ENCODE measurements at regions not wholly inside any gene's neighbourhood (a gene's known extent, or its start where the extent isn't known, plus 50 kb on each side); places are given as distances from the start of the nearest gene placed in this dataset.
A peak's percentile ranks its signal among the peaks of the same experiment; 100 is the strongest.

DNA sequence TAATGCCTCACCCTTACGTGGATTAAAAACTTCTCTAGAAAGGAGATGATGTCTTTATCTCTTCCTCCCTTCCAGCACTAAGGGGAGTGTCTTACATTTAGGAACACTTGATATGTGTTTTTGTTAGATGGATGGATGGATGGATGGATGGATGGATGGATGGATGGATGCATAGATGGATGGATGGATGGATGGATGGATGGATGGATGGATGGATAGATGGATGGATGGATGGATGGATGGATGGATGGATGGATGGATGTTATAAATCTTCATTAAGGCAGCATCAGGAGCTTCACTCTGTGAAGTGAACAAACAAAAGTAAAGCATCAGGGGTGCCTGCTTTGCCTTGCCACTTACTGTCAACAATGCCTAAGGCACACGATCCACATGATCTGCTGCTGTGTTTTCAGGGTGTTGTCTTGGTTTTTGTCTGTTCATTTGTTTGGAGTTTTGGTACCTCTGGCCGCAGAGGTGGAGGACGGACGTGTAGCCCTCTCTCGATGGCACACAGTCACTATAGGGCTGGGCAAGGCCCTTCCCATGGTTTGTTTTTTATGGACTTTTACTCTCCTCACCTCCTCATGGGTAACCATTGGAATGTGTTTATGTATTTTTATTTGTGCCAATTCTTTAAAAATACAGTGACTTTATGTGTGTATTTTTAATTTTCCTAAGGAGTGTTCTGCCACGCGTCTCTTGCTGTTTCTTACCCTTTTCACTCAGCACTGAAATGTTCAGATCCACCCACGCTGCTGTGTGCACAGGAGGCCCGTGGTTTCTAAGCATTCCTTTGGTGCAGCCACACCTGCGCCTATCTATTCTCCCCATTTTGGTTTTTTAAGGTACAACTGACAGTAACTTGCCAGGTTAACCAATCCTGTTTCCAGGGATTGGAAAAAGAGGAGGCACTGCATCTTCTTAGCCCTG is 91.8 kb upstream of the ENPP6 start:
- no peak for DNase-seq

DNA sequence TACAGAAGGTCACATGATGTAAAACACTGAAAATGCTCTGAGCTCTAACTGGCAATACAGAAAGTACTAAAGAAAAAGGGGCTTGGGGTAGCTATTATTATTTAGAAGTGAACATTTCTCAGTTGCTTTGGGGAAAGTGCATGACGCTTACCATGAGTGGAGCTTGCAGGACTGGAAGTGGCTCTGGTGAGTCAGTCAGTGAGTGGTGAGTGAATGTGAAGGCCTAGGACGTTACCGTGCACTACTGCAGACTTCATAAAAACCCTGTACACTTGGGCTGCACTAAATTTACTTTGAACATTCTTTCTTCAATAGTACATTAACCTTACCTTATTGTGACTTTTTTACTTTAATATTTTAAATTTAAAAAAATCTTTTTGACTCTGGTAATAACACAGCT is 89.3 kb upstream of the ENPP6 start:
- no peak for DNase-seq

DNA sequence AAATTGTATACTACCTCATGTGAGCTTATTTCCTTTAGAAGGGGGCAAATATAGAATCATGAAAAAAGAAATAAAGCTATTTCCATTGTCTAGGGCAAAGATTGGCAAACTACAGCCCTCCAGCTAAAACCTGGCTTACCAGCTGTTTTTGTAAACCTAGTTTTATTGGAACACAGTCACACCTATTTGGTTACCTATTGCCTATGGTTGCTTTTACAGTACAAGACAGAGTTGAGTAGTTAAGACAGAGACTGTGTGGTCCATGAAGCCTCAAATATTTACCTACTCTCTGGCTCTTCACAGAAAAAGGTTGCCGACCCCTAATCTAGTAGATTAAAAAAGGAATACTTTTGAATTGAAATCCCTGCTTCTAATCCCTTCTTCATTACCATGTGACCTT is 88.8 kb upstream of the ENPP6 start:
- no peak for DNase-seq

DNA sequence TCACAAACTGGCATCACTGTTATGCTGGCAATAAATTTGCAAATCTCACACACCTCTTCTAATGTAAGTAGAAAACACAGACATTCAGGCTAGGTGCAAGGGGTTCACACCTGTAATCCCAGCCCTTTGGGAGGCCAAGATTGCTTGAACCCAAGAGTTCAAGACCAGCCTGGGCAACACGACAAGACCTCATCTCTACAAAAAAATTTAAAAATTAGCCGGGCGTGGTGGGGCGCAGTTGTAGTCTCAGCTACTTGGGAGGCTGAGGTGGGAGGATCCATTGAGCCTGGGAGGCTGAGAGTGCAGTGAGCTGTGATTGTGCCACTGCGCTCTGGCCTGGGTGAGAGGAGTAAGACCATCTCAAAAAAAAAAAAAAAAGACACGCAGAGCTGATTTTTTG is 83.1 kb upstream of the ENPP6 start:
- no peak for DNase-seq

DNA sequence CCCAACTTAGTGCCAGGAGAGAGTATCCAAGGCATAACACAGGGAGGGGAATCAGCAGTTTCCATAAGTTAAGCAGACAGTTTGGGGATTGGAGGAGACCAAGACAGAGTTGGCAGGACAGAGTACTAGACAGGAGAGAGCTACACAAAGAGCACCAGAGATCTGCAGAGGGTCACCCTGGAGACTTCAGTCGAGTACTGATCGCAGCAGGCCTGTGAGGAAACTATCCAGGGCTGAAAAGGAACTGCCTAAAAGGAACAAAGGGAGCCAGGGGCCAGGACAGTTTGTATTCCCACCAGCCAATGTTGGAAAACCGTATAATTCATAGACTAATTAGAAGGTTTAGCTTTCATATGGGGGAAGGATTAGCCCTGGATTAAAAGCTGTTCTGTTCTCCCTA is 80.6 kb upstream of the ENPP6 start:
- DNase-seq, result no peak

DNA sequence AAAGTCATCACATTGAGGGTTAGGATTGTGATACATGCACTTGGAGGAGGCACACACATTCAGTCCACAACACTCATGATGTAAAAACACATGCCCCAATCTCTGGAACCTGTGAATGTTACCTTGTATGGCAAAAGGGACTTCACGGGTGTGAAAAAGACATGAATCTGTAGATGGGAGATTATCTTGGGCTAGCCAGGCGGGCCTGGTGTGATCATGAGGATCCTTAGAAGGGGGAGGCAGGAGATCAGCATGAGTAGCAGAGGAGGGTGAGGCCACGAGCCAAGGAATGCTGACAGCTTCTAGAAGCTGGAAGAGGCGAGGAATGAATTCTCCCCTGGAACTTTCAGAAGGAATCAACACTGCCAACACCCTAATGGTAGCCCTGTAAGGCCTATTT is 77.5 kb upstream of the ENPP6 start:
- DNase-seq, result no peak

DNA sequence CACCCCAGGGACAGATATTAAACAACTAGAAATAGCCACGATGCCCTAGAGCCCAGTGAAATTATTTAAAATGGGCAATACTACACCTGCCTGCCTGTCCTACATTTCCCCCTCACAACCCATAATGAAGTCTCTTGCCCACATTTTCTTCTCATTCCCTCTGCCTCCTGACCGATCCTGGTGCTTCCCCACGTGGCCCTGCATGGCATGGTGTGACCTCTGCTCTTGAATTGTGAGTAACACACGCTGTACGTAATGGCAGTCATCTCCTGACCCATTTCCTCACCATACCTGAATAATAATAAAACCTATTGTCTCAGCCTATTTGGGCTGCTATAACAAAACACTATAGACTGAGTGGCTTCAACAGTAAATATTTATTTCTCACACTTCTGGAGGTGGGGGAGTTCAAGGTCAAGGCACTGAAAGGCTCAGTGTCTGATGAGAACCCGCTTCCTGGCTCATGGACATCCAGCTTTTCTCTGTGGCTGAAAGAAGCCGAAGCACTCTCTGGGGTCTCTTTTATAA is 77.0 kb upstream of the ENPP6 start:
- no peak for DNase-seq

DNA sequence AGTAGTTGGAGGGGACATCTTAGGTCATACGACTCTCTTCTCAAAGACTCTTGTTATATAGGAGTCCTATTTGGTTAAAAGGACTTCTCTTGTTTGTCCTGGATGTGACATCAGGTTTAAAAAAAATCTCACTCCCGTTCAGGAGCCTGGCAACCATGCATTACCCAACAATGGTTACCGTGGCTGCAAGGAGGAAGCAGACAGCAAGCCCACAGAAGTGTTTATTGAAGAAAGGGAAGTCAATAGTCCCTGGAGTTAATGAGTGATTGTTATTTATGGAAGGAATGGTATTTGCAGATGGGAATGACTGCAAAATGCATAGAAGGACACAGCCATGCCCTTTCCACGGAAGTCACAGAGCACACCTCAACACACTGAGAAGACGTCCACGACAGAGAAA is 75.9 kb upstream of the ENPP6 start:
- peak; percentile 41 for DNase-seq

DNA sequence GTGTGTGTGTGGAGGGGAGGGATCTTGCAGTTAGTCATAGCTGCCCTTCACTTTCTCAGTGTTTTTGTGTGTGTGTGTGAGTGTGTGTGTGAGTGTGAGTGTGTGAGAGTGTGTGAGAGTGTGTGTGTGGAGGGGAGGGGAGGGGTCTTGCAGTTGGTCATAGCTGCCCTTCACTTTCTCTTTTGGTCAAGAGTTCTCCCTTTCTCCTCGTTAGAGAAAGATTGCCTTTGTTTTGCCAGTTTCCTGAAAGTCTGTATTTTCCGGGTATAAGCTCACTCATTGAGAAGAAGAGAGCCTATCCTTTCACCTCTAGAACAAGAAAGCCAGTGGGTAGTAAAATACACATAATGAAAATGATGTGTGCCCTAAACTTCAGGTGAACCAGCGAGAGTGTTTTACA is 75.2 kb upstream of the ENPP6 start:
- DNase-seq, result no peak

DNA sequence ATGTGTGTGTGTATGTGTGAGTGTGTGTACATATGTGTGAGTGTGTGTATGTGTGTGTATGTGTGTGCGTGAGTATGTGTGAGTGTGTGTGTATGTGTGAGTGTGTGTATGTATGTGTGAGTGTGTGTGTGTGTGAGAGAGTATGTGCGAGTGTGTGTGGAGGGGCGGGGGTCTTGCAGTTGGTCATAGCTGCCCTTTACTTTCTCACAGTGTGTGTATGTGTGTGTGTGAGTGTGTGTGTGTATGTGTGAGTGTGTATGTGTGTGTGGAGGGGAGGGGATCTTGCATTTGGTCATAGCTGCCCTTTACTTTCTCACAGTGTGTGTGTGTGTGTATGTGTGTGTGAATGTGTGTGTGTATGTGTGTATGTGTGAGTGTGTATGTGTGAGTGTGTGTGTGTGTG is 74.8 kb upstream of the ENPP6 start:
- DNase-seq, result no peak

DNA sequence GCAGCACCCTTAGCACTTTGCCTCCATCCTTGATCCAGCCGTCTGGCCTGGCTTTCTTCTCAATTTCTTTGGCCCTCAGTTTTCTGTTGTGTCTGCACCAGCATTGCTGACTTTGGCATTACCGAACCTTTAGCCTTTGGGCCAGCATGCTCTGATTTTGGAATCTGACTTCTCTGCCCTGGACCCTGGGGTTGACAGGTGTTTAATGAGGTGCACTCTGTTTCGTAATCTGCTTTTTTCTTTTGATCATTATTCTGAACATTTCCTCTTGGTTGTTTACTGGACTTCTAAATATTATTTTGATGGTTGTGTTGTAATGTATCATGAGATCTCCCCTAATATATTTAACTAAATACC is 71.5 kb upstream of the ENPP6 start:
- DNase-seq, result no peak

DNA sequence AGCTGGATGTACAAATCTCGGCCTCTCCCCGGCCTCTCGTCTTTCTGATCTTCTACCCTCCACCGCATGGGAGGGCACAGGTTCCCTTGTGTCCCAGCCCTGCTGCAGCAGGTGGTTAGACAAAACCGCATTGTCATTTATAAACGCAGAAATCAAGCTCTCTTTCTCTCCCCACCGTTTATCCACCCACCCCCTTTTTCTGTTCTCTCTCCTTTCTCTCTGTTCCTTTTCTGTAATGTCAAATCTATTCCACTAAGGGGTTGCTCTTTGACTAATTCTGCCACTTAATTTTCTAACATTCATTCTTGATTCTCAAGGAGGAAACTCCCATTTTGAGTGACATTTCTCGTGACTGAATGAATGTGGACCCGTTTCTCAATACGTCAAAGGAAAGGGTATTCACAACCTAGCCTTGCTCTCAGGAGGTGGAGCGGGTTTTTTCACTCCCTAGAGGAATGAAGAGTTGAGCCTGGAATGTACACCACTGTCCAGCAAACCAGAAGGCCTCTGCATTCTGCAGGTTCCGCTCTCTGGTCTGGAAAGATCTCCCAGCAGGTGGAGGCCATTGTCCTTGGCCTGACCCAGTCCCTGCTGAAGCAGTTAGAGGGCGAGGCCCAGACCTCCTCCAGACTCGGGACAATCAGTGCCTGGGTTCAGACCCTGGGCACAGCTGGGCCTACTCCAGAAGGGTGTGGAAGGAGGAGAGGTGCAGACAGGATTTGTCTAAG is 70.9 kb upstream of the ENPP6 start:
- DNase-seq, result no peak

DNA sequence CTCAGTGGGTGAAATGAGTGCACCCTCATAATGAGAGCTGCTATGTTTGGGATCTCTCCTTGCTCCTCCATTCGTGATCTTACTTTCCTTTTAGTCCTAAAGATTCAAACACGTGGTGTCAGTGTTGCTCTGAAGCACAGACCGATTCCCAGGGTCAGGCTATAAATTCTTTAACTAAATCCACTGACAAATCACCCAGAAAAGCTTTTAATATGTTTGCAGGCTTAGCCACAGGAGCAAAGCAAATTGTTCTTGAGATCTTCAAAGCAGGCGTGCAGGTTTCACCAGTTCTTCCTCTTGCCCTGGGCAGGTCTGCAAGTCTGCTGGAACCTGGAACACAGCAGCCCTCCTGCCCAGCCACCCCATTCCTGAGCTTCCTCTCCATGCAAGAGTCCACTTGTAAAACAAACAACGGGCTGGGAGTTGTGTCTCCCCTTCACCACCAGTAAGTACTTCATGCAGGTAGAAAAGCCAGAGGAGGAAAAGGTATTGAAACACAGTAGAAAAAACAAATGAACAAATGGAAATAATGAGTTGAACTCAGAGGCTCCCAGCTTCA is 70.1 kb upstream of the ENPP6 start:
- DNase-seq, result peak; percentile 32

DNA sequence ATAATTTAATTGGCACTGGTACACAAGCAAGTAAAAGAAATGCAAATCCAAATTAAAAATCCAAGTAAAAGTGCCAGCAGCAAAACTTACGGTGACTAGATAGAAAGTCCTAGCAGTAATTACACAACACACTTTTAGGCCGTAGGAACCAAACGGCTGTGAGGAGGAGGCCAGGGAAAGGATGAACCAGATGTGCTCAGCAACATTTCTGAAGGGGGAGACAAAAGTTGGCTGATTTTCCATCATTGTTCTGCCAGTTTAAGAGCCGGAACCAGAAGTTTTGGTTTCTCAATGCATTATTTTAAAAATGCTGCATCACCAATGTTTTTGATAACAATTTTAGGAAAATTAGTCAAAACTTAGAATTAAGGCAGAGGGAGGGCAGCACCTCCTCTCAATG is 68.7 kb upstream of the ENPP6 start:
- no peak for DNase-seq

DNA sequence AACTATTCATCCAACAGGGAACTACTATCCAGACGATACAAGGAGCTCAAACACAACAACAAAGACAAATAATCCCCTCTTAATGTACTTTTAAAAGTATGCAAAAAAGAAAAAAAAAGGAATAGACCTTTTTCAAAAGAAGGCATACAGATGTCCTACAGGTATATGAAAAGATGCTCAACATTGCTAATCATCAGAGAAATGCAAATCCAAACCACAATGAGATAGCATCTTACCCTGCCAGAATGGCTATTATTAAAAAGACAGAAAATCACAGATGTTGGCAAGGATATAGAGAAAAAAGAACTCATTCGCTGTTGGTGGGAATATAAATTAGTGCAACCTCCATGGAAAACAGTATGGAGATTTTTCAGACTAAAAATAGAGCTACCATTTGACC is 67.1 kb upstream of the ENPP6 start:
- DNase-seq, result no peak

DNA sequence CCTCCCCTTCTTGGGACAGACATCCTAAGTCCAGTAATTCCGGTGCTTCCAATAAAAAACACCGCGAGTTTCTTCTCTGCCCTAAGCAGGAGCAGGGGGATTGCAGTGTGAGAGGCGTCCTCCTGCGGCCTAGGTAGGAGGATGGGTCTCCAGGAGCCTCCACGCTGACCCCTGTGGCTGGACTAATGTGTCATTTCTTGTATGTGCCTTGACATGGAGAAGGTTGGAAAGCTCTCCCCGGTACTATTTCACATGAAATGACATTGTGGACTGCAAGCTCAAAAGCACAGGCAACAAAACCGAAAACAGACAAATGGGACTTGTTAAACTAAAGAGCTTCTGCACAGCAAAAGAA is 66.6 kb upstream of the ENPP6 start:
- no peak for DNase-seq

DNA sequence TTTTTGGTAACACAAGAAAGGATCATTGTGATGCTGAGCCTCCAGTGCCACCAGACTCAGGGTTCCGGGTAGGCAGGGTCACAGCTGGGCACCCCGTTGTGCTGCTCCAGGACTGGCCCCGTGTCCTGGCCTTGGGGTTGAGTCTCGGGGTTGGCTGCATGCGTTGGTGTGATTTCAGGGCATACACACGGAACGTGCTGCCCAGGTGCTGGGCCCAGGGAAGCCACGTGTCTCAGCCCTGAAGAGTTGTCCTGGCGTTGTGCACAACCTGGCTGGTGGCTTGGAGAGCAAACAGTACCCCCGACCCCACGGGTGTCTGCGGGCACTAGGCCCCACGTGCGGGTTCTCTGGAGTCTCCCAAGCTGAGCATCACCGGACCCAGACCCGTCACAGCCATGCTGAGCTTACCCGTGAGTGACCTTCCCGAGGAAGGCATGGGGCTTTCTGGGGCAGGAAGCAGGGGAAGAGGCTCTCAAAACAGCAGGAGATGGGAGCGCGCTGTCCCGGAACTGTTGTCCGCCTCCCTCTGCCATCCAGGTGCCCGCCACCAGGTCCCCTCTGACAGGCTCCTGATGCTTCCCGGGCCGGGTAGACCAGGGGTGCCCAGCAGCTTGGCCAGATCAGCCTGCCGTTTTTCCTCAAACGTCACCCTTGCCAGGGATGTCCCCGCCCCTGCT is 66.1 kb upstream of the ENPP6 start:
- no peak for DNase-seq

DNA sequence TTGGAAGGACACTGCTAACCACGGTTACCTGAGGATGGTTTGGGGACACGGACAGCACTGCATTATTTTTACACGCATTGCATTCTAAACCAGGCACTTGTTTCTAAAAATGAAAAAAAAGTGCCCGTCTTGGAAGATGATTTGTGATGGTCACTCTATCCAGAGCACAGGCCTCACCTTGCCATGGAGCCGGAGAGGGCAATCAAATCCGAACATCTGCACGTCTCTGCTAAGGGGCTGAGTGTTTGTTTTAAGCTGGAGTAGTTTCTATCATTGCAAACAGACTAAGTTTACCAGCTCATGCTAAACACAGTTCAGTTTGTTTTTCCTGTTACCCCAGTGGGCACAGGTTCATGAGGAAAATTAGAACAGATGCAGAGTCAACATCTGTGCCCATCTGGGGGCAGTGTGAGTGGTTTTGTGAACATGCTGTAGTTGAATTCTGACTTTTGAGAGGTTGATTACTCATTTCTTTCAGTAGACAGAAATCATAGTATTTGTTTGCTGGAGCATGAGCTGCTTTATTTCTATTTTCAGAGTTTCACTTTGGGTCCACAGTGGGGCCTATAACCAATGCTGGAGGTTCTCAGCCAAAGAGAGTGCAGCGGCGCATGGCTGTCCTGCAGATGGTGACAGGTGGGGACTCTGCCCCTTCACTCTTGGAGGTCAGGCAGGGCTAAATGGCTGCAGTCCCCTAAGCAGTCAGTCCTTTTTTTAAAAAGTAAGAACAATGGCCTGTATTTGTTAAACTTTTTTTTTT is 65.4 kb upstream of the ENPP6 start:
- no peak for DNase-seq

DNA sequence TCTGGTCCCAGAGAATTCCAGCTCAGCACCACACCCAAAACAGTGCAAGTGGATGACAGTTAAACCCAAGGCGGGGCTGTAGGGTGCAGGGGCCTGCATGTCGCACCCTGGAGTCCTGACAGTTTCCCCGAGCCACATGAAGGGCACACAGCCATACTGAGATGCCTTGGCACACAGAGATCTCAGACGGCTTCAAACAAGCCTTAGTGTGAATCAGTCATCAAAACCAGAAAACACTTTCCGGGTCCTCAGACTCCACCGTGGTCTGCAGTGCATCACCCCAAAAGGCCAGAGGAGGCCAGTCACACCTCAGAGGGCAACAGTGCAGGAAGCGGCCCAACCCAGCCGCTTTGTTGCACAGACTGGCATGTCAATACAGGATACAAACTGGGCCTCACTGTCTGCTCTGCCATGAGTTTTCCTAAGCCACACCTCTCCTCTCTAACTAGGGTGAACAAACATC is 64.6 kb upstream of the ENPP6 start:
- peak; percentile 33 for DNase-seq

DNA sequence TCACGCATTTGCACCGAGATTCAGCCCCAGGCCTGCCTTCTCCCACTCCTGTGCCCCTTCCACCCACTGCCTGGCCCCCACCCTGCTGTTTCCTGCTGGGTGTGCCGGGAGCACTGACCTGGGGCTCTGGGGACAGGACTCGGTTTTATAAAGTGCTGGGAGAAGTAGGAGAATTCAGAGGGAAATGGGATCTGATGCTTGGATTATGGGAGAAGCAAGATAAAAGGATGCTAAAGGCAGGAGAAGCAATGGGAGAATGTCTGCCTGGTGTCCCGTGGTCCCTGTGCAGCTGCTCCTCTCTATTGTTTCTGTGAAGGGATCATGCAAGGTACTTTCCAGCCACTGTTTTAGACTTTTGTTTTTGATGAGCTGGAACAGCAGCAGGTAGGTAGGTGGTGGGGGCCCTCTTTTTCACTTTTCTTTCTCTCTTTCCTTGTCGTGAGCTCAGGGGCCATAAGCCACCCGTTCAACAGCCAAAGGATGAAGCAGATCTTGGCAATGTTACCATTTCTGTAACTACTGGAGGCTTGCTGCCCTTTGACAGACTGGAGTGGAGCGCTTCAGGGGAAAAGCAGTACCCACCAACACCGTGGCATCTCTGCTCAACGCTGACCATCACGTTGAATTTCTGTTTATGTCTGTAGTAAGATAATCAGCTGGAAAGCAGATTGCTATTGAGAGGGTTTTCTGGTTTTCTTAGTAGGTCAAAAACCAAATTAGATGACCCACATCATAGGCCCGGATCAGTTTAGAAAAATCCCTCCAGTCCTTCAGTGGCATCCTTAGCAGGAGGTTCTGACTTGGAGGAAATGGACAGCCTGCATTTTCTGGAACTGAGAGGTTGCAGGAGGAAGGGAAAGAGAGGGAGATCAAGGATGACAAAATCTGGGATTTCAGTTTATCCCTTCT is 63.8 kb upstream of the ENPP6 start:
- DNase-seq, result no peak

DNA sequence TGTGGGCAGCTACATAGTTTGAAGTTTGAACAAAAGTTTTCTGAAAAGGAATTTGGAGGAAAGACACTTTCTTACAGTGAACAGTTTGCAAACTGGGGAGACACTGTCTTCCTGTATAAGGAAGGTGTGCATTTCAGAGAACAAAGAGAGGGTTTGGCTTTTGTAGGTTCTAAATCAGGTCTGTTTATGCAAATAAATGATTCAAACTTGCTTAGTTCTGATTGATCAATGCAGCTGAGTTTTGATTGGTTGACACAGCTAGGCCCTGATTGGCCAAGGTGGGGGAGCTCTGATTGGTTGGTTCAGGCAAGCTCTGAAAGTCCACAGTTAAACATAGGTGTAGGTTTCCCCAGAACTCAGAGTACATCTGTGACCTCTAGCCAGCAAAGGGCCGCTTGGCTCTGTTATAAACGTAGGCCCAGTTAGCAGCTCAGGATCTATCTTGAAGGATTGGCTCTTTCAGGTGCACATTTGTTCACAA is 63.0 kb upstream of the ENPP6 start:
- no peak for DNase-seq
